HG02642 (cell line): ENCODE measurements at regions not wholly inside any gene's neighbourhood (a gene's known extent, or its start where the extent isn't known, plus 50 kb on each side); places are given as distances from the start of the nearest gene placed in this dataset.

Experiments used
- ATAC-seq: cut with Tn5 transposase; IDR thresholded peaks from one replicate; pipeline ENCODE4 v1.9.1; 2021; ENCODE audit warnings: mild to moderate bottlenecking; ENCODE audit not compliant: unreplicated experiment, poor library complexity

DNA sequence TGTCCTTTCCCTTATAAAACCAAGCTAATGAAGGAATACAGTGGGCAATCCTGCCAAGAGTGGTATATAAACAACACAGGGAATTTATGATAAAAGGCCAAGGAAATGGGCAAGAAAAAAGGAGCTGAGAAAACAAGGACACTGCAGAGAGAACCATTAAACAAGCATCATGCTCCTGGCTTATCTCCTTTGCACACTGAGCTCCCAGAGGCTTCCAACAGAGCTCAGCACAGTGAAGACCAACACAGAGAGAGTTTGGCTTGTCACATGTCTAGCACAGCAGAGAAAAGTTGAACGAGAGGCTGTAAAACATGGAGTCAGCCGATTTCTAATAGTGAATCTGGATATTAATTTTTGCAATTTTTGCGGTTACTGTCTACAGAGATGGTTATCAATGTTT is 68.0 kb upstream of the KLF7 start:
- no peak for ATAC-seq

DNA sequence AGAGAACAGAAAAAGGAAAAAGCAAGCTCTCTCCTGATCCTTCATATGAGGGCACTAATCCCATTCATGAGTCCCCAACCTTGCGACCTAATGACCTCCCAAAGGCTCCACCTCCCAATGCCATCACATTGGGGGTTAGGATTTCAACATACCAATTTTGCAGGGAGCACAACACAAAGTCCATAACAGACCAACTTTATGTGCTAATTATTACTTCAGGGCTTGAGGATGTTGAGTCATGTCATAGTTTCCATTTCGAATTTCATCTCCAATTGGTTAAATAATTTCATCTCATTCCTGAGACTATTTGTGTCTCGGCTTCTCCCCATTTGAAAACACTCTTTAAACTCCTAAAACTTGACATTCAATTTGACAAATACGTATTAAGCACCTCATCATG is 69.9 kb upstream of the KLF7 start:
- no peak for ATAC-seq

DNA sequence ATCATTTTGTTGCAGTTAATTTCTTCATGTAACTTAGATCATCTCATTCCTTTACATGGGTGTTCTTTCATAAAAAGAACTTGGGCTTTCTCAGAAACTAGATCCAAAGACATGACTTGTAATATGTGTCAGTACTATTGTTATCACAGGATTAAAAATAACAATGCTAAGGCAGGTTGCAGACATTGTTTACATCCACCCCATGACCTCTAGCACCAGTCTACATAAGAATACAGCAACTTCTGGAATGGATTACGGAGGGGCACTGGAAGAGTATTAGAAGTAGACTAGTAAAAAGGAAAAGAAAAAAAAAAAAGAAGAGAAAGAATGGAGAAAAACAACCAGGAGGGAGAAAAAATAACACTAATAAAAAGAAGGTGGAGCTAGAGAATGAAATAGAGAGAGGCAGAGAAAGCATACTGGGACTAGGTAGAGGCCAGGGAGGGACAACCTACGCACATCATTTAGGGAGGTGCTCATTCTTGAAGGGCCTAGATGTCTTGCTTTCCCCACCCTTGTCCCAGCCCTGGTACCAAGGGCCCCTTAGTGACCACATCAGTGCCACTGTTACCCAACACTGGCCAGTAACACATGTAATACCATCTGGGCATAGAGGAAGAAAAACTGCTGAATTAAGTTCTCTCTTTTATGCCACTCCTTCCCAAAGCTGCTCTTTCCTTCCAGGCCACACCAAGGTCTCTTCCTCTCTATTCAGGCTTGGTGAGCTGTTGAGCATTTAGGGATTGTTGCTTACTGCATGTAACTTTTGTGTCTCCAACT is 70.6 kb upstream of the KLF7 start:
- no peak for ATAC-seq

DNA sequence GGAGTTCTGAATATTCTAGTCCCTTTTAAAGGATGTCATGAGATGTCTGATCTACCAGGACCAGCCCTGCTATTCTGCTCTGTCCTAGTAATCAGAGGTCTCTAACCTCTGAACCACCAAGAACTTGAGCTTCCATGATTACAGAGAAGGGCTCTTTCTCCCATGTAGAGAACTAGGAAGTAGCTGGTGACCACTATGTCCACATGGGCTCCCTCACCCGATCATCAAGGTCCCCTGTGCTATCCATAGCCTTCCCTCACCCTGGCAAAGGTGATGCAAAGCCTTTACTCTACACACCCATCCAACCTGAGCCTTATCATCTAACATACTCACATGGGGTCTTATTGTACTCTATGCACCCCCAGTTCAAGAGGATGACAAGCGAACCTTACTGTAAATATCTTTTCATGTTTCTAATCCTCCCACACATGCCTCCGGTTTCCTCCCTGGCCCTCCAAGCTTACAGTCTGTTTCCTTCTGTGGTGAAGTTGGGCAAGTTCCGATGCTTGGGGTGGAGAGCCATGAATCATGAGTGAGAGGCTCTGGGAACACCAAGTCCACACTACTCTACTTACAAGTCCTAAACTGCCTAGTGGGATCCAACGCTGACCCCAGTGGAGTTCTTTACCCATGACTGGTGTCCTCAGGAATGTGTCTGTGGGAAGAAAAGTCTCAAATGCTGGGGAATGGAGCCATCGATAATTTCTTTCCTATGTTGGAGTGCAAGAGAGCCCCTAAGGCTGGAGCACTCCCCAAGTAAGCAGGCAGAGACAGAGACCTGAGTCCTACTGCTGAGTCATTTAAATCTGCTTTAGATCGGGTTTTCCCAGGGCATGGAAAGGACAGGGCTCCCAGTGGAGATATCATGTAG is 73.3 kb upstream of the KLF7 start:
- no peak for ATAC-seq

DNA sequence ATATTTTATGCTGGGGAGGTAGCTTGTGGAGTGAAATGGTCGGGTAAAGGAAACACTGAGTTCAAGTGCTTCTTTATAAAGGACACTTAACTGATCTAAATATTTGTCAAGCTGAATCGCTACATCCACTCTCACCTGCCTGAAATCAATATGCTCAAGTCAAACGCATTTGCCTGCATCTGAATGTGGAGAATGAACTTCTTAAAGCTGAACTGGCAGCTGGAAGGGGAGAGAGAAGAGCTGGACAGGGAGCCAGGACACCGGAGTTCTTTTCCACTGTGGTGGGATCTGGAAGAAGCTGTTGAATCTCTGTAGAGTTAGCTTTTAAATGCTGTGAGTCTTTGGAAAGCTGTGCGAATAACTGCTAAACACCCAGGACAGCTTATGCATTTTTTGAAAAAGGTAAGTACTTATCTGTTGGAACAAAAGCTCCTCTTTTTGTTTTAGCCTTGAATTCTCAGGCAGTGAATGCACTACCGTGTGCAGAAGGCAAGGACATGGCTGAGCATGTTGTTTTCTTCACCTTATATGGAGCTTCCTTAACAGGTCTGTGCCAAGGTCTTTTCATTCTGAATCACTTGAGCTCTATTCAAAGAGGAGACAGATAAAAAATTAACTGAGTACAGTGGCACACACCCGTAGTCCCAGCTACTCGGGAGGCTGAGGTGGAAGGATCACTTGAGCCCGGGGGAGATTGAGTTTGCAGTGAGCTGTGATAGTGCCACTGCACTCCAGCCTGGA is 74.2 kb upstream of the KLF7 start:
- ATAC-seq = no peak

DNA sequence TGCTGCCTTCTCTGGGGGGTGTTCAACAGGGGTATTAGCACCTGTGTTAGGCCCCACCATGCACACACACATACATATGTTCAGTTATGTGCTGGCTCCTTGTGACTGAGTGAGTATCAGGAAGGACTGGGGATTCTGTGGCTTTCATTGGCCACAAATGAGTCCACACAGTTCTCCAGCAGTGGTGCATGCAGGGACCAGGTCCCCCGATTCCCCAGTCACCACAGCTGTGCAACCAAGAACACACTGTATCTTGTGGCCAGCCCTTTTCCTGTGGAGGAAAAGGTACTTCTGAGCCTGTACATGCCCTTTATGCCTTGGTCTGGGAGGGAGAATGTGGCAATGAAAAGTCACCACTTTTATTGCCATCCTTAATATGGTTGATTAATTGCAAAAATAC is 74.9 kb upstream of the KLF7 start:
- ATAC-seq = no peak

DNA sequence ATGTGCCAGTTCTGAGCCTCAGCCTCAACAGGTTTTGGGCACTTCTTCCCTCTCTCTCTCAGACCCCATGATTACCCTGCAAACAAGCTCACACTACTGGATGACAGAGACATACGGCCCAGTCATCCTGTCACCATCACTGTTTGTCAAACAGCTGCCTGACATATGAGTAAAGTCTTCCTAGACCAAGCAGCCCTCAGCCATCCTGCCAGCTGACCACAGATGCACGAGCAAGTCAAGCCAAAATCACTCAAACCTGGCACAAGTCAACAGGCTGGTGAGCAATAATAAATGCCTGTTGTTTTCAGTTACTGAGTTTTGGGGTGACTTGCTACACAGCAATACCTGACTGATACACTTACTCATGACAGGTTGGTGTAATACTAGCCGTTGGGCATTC is 75.5 kb upstream of the KLF7 start:
- peak; percentile 41 for ATAC-seq

DNA sequence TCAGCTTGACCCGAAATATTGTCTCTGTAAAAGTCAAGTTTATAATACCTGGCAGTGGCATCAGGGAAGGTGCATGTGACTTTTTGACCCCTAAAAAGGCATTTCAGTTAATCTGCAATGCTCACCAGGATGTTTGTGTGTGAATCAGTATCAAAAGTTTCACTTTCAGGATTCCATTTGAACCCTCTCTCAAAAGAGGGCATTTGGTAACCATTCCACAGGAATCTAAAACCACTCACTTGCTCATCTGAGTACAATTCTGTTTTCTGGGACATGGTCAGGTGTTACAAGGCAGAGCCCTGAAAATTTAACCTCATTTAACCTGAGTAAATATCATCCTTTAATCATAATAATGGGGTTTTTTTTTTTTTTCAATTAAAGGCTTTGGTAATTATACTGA is 77.9 kb upstream of the KLF7 start:
- no peak for ATAC-seq

DNA sequence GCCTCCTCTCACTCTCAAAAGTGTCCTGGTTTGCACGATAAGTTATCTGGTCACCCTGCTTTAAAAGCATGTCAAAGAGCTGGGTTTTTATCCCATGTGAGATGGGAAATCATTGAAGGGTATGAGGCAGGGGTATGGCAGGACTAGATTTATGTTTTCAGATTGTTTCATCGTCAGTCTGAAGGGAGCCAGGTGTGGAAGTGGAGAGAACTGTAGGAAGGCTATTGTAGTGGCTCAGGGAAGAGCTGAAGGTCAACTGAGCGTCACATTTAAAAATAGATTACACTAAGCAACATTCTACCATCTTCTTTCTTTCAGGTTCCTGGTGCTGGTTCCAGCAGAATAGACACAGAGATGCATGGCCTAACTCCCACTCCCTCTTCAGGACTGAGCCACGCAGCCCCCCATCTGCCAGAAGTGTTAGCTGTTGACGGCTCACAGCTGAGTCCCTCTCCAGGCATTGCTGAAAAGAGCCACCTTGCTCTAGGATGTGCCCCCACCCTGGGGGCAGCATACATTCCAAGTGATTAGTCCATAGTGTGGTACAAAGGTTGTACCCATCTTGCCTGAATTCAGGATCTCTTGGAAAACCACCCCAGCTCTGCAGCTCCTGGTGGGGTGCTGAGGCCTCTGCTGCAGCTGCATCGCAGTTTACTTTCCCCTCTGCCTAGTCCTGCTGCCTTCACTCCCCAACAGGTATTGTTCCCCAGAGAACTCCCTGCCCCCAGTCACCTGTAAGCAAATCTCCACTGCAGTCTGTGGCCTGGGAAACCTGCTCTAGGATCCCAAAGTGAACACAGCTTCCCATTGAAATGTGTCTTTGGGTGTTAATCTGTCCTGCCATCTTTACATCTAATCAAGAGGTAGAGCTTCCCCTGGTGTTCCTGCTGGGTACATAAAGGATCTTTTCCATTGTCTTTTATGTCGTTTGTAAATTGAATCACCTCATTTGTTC is 79.5 kb upstream of the KLF7 start:
- ATAC-seq = no peak

DNA sequence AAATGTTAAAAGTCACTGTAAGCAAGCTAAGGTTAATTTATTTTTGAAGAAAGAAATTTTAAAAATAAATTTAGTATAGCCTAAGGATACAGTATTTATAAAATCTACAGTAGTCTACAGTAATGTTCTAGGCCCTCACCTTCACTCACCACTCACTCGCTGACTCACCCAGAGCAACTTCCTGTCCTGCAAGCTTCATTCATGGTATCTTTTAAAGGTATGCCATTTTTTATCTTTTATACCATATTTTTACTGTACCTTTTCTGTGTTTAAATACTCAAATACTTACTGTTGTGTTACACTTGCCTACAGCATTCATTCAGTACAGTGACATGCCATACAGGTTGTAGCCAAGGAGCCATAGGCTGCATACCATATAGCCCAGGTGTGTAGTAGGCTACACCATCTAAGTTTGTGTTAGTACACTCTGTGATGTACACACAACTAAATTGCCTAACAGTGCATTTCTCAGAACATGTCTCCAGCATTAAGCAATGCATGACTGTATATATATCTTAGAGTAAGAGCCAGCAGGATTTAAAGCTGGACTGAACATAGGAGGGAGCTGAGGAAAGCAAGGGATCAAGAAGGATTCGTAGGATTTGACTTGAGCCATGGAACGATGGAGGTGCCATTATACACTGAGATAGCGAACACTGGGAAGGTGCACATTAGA is 83.1 kb upstream of the KLF7 start:
- ATAC-seq = no peak

DNA sequence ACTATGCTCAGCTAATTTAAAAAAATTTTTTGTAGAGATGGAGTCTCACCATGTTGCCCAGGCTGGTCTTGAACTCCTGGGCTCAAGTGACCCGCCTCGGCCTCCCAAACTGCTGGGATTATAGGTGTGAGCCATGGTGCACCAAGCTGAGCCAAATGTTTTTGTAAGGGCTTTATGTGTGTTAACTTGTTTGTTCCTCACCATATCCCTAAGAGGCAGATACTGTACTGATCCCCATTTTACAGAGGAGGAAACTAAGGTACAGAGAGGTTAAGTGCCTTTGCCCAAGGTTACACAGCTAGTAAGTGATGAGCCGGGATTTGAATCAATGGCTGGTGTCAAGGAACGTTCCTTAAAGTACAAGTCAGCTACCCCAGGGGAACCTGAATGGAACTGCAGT is 85.3 kb upstream of the KLF7 start:
- ATAC-seq = no peak

DNA sequence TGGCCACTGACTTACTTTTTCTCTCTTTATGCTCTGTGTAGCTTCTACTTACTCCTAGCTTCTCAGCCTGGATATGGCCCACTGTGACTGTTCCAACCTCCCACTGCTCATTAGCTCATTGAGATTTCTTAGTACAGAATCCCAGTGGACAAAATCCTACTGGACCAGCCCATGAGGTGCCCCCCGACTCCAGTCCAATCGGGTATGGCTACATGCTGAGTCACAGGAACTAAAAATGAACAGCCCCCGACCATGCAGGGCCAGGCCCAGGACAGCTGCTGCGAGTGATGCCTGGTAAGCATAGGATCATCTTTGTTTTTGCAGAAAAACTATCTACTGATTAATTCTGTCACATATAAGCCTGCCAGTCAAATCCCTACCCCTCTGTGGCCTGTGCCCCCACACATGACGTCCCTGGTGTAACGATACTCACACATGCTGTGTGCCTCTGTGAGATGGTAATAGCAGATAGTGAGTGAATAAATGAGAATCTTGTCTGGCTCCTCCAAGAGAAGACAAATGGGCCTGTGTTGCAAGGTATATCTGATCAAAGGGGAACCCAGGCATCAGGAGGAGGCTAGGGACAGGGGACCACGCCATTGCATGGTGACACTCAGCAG is 85.9 kb upstream of the KLF7 start:
- ATAC-seq = no peak

DNA sequence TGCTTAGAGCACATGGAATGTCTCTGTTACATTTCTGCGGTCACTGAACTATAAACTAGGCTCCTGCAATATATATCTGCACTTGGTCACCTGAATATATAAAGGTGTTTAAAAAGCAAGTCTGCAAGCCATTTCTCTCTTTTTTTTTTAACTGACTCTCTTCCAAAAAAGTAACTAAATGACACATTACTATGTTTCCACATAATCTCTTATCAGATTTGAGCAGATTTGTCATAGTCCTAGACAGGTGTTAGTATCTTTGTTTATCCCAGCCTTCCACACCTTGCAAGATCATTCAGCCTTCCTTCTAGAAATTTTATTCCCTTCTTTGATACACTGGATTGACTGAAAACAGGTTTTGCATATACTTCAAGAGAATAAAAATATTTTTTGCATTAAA is 86.7 kb upstream of the KLF7 start:
- ATAC-seq = no peak

DNA sequence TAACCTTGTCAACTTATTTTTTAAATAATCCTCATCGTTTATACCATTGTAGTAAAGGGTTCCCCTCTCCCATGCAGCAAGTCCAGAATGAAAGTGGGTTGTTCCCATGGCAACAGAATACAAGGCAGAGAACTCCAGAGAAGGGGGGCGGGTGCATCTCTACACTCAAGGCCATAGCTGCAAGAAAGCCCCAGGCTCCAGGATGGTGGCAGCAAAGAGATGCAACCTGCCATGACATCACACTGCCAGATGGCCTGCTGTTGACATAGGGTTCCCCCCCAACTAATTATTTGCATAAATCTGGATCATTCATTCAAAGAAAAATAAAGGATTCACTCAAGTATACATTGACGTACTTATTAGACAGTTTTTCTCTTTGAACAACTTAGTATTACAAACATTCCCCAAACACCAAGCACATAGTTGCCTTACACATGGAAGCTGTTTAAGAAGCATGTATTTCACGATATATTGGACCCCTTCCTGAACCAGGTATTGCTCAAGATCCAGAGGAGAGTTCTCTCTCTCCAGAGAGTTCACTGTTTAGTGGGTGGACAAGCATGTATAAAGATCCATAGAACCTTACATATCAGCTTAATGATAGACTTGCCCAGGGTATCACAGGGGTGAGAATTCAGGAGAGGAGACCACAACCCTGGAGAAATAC is 87.4 kb upstream of the KLF7 start:
- ATAC-seq = no peak

DNA sequence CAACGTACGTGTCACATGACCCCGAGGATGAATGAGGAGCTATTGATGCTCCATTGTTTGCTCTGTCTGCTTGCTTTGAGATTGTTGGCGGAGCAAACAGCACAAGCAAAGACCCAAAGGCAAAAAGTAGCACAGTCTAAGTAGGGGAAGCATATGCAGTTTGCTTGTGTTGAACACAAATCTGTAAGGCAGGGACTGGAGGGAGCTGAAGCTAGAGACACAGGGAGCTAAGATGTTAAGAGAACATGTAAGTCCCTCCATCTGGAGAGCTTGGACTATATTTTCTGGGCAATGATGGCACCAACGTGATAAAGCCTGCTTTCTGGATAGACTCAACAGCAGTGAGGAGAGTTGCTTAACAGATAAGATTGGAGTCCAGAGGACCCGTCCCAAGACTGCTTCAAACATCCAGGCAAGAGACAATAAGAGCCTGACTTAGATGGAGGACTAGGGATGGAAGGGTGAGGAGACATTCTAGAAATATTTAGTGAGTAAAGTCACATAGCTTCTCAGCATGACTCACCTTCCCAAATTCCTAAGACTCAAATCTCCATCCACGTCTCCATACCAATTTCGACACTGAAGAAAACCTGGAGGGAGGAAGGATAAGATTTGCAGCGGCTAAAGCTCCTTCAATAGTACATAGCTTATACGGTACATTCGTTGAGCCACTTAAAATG is 88.1 kb upstream of the KLF7 start:
- ATAC-seq = no peak

DNA sequence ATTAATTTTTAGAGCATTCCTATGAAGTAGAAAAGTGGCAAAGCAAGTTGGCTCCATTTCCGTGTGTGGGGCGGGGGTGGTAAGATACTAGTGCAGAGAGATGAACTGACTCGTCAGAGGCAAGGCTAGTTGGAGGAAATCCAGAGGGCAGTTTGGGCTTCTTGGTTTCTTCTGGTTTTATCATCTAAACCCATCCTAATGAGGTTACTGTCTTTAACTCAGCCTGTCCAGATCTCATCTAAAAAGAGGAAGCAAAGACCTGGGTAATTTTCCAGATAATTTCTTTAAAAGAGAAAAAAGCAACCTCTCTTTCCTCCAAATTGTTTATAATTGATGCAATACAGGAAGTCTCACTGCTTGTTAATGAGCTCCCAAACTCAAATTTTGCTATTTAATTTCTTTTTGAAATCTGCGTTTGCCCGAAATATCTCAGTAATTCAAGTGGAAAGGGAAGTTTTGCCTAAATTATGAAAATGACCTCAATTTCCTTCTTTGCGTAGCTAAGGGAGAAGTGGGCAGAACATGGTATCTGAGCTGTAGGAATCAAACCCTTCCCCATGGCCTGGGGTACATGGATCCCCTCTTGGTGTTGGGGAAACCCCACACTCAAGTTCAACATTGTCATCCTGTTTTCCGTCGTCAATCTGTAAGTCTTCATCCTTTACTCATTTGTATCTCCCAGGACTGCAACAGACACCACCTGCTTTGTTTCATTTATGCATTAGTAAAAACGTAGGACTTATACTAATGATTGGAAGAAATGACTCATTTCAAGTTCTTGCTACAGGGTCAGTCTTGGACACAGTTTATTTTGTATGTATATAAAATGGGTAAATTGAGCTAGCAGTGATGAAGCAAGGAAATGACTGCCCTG is 89.1 kb upstream of the KLF7 start:
- ATAC-seq = no peak
